AG04449 (cell line): ENCODE measurements at regions not wholly inside any gene's neighbourhood (a gene's known extent, or its start where the extent isn't known, plus 50 kb on each side); places are given as distances from the start of the nearest gene placed in this dataset.

Experiments
- CTCF ChIA-PET: fragments of 350-600 bp; formaldehyde crosslinking; extraction: SDS; loops from one replicate; lab custom pipeline; 2021; ENCODE audit warnings: antibody characterized with exemption; lab: Yijun Ruan, JAX
- POLR2A ChIA-PET: fragments of 400-600, 350-600 bp; formaldehyde crosslinking; extraction: SDS; loops from one replicate; lab custom pipeline; 2020; ENCODE audit warnings: antibody characterized with exemption, inconsistent platforms; lab: Yijun Ruan, JAX
- DNase-seq: peaks from one replicate; pipeline ENCODE4 v3.0.0-alpha.2; 2010; ENCODE audit warnings: low read depth, low spot score
- H3K4me3 ChIP-seq: 2 replicates; pipeline ENCODE4 v1.5.1; 2011; ENCODE audit warnings: low read depth, mild to moderate bottlenecking, control low read depth, low read length
- CTCF ChIP-seq: IDR thresholded peaks from one replicate; pipeline ENCODE4 v1.5.1; 2011; ENCODE audit warnings: mild to moderate bottlenecking, moderate library complexity, low read length, control low read depth, inconsistent platforms; ENCODE audit not compliant: insufficient read depth; ENCODE audit errors: missing control alignments

DNA sequence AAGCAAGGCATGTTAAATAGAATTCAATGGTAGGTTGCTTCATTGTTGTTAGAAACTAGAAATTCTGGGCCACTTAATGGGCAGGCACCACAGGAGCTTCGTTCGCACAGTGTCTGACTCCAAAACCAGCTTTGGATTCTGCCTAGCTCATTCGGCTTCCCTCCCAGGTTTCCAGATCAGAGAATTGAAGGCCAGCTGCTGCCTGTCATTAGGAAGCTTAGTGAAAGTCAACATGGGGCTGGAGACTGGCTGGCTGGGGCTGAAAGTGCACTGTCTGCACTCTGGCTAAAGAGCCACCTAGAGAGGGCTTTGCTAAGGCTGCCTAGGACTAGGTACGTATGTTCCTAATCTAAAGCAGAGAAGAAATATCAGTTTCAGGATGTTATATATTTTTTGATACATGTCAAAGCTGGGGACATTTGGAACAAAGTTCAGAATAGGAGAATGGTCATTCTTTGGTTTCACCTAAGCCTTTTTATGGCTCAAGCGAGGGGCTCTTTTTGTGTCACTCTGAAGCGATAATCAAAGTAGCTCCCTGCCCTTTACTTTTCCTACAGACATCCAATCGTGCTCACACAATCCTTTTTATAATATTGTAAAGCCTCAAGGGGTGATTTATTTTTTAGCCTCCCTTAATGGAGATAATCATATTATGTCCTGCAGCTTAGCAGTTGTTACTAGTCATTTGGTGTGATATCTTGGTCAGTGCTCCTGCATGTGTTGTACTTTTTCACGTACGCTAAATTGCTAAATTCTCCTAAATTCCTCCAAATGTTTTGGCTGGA lies 238.5 kb upstream of the NAV3 start:
- ChIA-PET CTCF (interaction anchor here (1.1 kb wide), 1 partner anchor 9 kb away, joined by 3 read pairs; no protein-coding TSS in a partner anchor), POLR2A (no interaction called here)
- no peak overlapping the region for H3K4me3 ChIP-seq
- no peak for TF ChIP-seq CTCF
- no peak for DNase-seq

- ChIA-PET CTCF (no interaction called here), POLR2A (no interaction called here)
- no peak overlapping the region for H3K4me3 ChIP-seq
- no peak for TF ChIP-seq CTCF
- DNase-seq, result no peak
Measured at GRCh38 chr12:77590306-77590705, 240.4 kb upstream of the NAV3 start.

- ChIA-PET POLR2A (no interaction called here), CTCF (interaction anchor here (1.0 kb wide), 1 partner anchor 10 kb away, joined by 5 read pairs; no protein-coding TSS in a partner anchor)
- H3K4me3 ChIP-seq, result no peak overlapping the region
- no peak for DNase-seq
- TF ChIP-seq CTCF, result no peak
Measured at GRCh38 chr12:77584860-77585259, 245.8 kb upstream of the NAV3 start.

DNA sequence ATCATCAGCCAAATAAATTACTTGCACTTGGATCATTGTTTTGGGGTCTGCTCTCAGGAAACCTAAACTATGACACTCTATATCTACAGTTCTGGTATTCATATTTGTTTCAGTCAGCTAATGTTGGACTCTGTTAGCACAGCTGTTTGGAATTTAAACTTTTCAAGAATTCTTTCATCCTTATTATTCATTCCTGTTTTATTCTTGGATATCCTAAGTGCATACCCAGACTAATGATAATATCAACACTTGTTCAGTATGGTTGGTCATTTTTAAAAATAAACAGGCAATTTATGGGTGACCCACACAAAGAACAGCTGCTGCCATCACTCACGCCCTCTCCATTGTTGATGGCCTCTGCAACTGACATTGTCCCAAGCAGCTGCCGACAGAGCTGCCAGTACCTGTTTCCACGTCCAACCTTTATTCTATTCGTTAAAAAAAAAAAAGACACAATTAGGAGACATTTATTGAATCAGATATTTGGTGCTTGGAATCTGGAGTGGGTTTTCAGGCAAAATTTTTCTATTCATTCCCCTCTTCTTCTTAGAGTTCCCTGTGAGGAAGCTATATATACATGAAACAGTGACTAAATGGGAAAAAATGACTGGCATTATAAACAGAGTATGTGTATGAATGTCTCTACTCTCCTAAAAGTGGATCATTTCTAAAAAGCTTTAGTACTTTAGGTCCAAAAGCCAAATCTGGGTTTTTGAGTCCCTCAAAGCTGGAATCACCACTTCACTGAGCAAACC lies 252.1 kb upstream of the NAV3 start:
- CTCF ChIA-PET, result no interaction called here
- no peak for DNase-seq

GRCh38 chr12:77577791-77578190 lies 252.9 kb upstream of the NAV3 start:
- DNase-seq, result peak; percentile 28
- ChIA-PET POLR2A (no interaction called here), CTCF (no interaction called here)
- no peak for TF ChIP-seq CTCF
- H3K4me3 ChIP-seq, result no peak overlapping the region

More for the DNA sequence above, 252.1 kb upstream of the NAV3 start:
- no peak for TF ChIP-seq CTCF
- no peak overlapping the region for H3K4me3 ChIP-seq
- POLR2A ChIA-PET, result interaction anchor here (0.6 kb wide), 1 partner anchor 518 kb away, joined by 3 read pairs; no protein-coding TSS in a partner anchor

DNA sequence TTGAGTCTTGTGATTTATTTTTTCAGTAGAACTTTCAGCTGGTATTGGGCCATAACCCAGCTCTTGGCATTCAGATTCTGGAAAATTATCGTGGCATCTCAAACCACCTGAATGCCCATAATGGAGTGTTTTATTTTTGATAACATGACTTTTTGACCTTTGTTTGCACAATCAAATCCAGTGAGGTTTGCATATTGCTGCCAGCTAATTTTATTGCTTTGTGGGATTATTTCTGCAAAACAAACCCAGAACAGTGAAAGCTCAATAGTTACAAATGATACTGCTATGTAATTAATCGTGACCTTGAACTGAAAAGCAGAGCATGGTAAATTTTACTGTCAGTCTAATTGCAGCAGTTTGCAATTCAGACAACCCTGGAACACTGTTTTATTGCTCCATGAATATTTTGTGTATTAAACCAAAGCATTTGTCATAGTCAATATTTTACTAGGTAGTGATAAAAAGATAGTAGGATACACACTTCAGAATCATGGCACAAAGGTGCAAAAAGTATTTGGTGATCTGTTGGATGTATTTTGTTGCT lies 255.2 kb upstream of the NAV3 start:
- no peak for TF ChIP-seq CTCF
- ChIA-PET POLR2A (no interaction called here), CTCF (interaction anchor here (0.6 to 1.7 kb wide), 2 partner anchors 9 to 423 kb away, joined by 3 to 5 read pairs; no protein-coding TSS in a partner anchor)
- no peak for DNase-seq
- no peak overlapping the region for H3K4me3 ChIP-seq
